GM18861 (cell line): ENCODE measurements at regions not wholly inside any gene's neighbourhood (a gene's known extent, or its start where the extent isn't known, plus 50 kb on each side); places are given as distances from the start of the nearest gene placed in this dataset.
"Not testable (repeated sequence)": the region's sequence is repeated elsewhere in the genome, so short reads cannot be mapped to it uniquely, and the experiment has no call there.

Experiments used
- ATAC-seq: cut with Tn5 transposase; IDR thresholded peaks from one replicate; pipeline ENCODE4 v1.9.1; 2021; ENCODE audit not compliant: unreplicated experiment

DNA sequence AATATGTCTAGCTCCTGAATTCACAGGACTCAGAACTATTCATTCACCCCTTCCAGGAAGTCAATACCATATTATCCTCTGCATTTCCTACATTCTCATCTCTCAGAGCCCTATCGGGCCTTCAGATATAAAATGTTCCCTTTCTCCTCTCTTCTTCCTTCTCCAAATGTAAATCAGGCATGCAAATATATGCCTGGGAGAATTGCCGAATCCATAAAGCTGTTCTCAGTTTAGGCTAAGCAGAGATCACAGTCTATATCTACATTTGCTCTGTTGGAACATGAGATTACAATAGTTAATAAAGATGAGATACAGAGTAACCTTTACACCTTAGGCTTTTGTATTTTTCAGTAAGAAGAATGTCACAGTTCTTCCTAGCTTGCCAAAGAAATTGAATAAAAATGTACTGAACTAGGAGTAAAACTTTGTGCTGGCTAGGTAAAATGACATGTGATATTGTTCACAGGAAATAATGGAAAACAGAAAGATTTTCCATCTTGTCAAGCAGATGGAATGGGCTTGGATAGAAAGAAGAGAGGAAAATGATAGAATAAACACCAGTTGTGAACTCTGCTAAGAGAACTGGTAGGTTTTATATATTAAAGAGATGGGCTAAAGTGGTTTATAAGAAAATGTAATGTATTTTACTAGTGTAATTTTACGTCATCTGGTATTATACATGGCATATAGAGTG is 161.5 kb downstream of the NRIP1 start:
- no peak for ATAC-seq

DNA sequence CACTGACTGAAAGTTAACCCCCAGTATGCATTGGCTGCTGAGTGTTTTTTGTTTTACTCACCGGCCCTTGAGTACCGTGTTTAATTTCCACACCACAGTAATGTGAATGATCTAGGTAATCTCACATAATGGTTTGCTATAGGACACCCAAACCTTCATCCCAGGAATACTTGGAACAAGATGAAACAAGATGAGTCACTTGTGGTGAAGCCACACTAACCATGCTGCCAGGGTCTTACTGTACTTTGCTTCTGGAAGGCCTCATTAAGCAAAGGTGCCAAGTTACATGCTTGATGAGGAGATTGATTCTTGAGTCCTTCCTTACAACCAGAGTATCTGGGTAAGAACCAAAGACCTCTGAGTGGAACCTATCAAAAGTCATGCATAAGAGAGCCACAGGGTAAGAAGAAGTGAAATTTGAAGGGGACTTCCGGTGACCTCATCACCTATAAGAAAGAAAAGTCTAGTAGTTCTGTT is 163.3 kb downstream of the NRIP1 start:
- peak; percentile 86 for ATAC-seq

DNA sequence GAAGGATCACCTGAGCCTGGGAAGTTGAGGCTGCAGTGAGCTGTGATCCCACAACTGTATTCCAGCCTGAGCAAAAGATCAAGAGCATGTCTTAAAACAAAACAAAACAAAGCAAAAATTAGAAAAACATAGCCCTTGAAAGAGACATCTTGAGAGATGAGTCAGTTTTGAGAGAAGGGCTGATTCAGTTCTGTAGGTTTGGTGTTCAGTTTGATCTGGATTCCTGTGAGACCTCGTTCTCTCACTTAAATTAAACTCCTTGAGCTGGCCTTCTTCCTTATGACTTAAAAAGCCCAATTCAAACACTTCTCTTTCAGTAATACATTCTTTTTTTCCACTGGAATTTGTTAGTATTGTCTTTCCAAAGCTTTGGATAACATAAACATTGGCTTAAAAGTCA is 164.2 kb downstream of the NRIP1 start:
- no peak for ATAC-seq

DNA sequence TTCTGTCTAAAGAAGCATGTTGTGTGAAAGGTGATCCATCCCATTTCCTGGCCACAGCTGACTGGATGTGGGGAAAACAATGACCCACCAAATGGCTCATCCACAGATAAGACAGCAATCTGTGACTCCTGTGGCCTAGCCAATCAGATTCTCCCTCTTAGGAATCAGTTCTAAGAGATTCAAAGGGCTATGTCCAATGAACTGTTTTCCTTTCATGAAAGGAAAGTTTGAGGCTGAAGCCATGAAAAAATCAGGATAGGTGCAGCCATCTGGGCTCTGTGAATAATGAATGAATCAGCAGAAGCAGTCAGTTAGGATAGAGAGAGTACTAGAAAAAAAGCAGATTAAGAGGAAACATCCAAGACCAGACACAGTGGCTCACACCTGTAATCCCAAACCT is 164.7 kb downstream of the NRIP1 start:
- no peak for ATAC-seq

DNA sequence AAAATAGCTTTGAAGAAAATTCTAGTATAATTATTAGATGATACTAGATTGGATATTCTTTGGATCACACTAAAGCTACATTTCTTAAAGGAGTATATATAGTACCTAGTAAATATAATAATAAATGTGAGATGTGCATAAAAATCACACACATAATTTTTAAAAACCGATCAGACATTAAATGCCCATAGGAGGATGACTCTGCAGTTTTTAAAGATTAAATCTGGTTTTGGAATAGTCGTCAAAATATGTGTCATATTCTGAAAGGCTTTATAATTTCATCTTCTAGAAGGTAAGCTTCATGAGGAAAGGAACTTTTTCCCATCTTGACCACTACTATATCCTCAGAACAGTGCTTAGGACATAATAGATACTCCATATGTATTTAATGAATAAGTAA is 169.0 kb downstream of the NRIP1 start:
- ATAC-seq: no peak

DNA sequence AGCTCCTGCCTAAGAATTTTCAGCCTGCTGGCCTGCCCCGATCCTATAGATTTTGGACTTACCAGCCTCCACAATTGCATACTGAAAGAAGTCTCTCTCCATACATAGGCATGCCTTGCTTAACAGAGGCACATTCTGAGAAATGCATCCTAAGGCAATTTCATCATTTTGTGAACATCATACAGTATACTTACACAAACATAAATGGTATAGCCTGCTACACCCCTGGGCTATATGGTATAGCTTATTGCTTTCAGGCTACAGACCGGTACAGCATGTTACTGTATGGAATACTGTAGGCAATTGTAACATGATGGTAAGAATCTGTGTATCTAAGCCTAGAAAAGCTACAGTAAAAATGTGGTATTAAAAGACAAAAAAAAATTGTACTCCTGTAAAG is 174.7 kb downstream of the NRIP1 start:
- ATAC-seq: no peak

DNA sequence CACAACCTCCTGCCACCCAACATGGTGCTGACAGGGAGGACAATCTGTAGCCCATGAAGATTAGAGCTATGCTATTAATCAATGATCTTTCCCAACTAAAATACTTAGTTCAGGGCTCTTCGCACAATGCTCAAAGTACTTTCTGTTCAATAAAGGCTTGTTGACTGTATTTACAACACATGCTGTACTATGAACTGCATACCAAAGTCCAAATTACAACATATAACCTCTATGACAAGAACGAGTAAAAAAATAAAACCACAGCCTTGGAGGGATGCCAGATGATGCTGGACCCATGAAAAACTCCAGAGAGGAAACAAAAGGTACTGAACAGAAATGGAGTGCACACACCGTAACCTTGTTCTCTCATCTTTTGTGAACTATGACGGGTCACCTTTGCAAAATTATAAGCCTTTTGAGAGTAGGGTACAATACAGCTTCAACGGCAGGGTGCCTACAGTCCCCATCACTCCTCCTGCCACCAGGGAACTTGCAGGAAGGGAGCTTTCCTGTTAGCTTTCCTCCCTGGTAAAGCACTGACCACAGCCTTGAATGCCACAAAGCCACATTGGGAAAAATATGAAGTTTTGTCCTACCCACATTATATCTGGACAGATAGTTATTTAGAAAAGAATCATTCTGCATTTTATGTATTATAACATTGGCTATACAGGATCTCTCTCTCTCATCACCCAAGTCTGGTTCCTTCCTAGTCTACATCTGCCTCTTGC is 175.6 kb downstream of the NRIP1 start:
- ATAC-seq: no peak

DNA sequence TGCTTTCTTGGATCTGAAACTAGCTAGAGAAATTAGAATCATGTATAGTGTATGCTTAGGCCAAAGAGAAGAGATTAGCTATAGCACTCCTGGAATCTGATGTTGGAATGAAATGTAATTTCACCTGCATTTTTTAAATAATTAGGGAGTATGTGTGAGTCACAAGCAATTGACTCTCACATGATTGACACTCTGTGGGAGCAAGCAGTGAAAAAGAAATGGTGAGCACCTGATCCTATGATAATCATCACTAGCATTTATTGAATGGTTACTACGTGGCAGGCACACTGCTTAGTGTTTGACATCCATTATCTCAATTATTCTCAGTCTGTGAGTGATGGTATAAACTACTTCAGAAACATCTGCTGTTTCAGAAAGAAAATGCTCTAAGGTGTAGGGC is 176.6 kb downstream of the NRIP1 start:
- no peak for ATAC-seq

DNA sequence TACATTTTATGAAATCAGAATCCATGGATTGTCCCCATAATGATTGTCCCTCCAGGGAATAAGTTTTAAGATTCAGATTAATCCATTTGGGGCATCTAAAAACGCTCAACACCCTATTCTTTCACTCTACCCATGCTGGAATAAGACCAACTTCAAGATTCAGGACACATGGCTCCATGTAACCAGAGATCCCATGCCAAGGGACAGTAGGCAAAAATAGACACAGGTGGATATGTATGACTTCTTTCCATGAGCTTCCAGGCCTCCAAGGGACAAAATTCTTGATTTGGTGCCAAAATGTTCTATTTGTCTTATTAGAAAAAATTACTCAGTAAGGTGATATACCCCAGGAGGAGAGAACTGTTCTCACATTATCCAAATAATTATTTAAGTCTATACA is 178.8 kb downstream of the NRIP1 start:
- ATAC-seq: no peak

DNA sequence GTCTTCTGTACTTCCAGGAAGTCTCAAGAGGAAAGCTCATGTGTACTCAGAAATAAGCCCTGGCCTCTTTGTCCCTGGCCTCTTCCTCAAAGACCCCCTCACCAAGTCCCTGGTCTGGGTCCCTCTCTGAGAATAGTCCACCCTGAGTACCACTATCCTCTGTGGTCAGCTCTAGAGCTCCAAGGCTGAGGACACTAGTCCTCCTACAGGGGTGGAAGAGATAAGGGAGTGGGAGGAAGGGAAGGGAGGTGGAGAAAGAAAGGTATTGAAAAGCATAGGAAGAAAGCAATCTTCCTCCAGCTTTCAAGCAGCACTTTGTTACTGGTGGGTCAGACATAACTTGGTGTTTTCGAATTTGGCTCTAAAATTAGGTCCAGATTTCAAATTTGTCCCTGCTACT is 181.4 kb downstream of the NRIP1 start:
- no peak for ATAC-seq

DNA sequence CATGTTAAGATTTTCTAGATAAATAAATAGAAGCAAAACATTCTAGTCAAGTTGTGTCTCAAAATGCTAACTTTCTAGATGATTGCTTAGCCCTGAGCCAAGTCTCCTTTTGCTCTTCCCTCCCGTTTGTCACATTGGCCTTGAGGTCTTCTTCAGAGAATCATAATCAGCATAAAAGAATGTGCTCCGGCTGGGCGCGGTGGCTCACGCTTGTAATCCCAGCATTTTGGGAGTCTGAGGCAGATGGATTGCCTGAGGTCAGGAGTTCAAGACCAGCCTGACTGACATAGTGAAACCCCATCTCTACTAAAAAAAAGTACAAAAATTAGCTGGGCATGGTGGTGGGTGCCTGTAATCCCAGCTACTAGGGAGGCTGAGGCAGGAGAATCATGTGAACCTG is 182.3 kb downstream of the NRIP1 start:
- ATAC-seq: not testable (repeated sequence)

DNA sequence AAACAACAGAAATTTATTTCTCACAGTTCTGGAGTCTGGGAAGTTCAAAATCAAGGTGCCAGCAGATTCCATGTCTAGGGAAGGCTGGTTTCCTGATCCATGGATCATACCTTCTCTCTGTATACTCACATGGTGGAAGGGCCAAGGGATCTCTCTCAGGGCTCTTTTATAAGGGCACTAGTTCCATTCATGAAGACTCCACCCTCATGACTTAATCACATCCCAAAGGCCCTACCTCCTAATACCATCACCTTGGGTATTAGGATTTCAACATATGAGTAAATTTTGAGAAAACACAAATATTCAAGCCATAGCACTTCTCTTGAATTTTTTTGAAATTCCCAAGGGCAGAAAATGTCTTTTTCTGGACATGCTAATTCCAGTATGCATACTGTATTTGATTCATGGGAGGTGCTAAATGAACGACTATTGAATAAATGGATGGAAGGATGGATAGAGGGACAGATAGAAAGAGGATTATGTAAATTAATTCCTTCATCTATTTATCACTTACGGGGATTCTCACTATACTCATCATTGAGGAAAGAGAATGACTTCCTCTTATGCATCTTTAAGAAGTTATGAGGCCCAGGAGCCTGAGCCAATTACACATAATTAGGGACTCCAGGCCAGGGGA is 182.8 kb downstream of the NRIP1 start:
- no peak for ATAC-seq

DNA sequence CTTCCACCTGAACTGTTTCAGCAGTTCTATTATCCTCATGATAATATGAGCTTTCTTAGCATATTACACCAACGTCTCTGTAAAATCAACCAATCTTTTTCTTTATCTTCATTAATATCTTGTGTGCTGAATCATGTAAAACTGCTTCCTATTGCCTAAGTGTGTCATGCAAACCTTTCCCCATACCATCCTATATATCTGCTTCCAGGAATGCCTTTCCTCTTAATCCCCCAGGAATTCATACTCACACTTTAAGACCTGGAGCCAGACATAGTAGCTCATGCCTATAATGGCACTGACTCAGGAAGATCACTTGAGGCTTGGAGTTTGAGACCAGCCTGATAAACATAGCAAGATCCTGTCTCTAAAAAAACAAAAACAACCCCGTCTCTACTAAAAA is 183.9 kb downstream of the NRIP1 start:
- no peak for ATAC-seq

DNA sequence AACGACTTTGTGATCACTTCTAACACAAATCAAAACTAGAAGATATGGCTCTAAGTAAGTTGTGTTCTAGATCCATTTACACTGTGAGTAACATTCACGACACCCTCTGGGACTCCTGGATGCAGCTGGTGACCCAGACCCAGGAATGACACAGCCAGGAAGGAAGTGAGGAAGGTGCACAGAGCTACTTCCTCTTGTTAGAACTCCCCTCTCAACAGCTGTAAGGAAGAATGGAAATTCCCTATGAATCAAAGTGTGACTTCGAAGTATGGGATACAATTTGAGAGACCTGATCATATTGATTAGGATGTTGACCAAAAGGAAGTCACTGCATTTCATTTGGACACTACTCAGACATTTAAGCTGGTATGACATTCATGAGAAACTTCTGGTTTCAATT is 185.3 kb downstream of the NRIP1 start:
- ATAC-seq: no peak

DNA sequence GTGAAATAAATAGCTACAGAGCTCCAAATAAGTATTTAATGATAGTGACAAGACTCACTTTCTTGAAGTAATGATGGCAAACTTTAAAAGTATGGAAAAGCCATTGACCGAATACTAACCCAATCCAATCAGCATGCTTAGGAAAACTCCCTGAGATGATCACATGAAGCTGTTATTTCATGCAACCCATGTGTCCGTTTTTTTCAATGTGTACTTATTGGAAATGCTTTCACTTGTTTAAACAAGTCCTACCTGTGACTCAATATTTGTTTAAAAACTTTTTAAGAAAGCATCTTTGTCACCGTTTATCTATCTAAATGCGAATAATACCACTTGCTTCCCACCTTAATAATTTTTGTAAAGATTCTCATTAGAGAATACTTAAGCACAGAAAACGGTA is 185.8 kb downstream of the NRIP1 start:
- no peak for ATAC-seq

DNA sequence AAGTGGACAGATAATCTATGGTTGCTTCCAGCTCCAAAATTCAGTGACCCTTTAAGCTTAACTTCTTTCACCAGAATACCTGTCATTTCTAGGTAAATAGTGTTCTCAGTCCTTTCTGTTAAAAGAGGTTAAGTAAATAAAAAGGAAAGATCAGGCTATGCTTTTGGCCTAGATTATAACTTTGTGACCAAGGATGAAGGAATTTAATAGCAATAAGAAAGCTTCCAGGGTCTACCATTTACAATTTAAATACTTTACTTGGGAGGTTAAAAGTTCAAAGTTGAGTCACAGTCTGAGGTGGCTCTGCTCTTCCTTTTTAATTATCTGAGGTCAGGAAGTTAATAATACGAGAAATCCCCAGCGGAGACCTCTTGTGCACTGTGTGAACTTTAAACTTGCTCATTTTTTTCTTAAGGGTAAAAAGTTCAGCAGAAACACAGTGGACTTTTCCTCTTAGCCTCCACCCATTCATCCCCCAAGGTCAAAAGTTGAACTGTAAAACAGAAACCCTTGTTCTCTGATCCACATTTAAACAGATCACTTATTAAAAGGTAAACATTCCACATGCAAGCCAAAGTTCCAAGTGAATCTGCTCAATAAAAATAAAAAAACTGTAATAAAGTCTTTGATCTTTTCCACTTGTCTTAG is 187.1 kb downstream of the NRIP1 start:
- peak; percentile 62 for ATAC-seq

DNA sequence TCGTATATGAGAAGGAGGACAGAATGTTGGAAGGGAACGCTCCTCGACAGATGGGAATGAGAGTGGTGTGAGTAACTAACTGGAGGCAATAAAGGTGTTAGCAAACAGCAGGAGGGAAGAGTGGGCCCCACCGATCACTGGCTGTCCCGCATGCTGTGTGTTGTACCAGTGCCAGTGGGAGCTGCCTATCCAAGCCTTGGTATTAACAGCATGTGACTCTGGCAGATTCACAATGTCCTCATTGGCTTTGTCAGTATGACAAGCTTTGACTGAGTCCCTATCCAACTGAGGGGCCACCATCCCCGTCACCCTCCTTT is 188.3 kb downstream of the NRIP1 start:
- no peak for ATAC-seq

DNA sequence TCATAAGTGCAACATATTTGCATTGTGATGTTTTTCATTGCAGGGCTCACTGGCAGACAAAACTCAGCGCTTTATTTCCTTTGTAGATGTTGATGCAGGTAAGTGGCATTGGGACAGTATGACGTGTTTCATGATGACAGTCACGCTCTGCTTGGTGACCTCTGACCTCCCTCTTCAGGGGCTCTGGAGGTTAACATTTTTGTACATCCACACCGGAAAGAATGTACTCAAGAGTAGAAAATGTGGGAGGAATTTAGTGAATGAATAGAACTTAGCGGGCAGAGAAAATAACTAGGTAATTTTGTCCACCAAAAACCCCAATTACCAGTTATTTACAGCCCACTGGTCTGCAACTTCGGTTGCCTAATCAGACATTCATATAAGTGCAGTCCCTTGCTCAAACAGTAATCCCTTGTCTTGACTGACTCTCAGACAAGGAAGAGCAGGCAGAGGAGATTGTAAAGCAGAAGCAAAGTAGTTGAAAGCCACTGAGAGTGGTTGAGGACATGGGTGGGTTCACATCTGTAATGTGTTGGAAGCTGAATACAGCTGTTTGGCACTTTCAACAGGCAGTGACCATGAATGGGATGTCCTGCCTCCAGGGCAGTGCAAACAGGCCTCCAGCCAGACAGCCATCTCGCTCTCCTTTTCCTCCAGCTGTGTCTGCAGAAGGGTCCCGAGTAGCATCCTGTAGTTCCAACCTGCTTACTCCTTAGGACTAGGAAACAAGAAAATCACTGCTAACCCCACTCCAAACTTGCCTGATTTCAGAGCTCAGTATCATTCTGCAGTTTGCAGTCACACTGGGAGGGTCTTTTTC is 188.9 kb downstream of the NRIP1 start:
- peak; percentile 65 for ATAC-seq

DNA sequence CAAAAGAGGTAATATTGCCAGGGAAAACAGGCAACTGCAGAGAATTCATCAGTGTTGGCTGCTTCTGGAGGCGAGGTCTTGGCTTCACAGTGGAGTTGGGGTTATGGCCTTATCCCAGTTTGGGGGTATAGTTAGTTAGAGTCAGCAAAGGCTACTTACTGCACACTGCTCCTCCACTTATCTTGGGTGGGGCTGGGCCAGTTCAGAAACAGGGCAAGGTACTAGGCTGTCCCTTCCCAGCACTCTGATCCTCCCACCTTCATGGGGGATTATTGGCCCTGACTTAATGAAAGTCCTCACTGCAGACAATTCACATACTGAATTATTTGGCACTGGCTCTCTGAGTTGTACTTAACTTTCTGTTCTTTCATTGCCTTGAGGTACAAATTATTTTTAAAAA is 189.6 kb downstream of the NRIP1 start:
- ATAC-seq: no peak

DNA sequence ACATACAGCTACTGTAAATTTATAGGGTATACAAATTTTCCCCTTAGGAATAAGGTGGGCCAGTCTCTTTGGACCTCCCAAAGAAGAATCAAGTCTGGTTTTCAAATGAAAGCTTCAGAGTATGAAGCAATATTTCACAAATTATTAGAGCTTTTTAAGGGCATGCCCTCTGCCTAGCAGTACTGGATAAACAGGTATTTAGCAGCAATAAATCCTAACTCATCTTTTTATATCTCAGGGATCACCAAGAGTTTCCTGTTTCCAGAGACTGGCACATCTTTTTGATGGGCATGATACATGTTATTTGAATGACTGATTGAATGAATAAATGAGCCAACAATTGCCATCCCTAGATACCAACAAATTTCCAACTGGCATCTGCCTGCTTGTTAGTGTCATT is 190.4 kb downstream of the NRIP1 start:
- no peak for ATAC-seq

DNA sequence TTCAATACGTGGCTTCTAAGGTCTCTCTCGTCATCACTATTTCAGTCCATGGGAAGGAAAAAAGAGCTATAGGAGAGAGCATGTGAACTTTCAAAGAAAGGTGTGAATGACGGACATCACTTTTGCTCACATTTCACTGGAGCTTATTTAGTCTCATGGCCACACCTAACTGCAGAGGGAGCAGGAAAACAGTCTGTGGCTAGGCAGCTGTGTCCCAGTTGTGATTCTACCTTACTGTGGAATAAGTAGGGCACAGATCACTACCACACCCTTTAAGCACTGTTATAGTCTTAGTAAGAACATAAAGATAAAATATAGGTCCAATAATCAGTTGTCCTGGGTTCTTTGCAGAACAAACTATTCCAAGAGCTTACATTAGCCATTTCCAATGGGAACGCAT is 192.9 kb downstream of the NRIP1 start:
- ATAC-seq: no peak
